ENCODE measurements at regions not wholly inside any gene's neighbourhood (a gene's known extent, or its start where the extent isn't known, plus 50 kb on each side); places are given as distances from the start of the nearest gene placed in this dataset.

GRCh38 chrX:11050013-11050412, 61.1 kb upstream of the HCCS start (continued):
- TF ChIP-seq MAFK (IDR thresholded peaks at IDR 0.05; ENCODE audit: low read depth, low read length) (no peak), KDM1A (IDR thresholded peaks at IDR 0.05; ENCODE audit: borderline replicate concordance, low read length) (no peak)

- H2AK5ac ChIP-seq (ENCODE audit: low read depth, low read length), result no peak overlapping the region
- no peak overlapping the region for H2BK12ac ChIP-seq (ENCODE audit: low read depth, low read length)
- H4K5ac ChIP-seq (ENCODE audit: insufficient read length, low read depth, low read length), result no peak overlapping the region
- no peak overlapping the region for H4K91ac ChIP-seq (replicated peaks; ENCODE audit: insufficient read length, low read length)
- no peak overlapping the region for H3K14ac ChIP-seq (ENCODE audit: insufficient read length)
- H3K23ac ChIP-seq (ENCODE audit: insufficient read length), result no peak overlapping the region
- H4K20me1 ChIP-seq (replicated peaks in 1 of 2; ENCODE audit: control insufficient read depth in 1 of 2, insufficient read depth in 2 of 2, low read length in 2 of 2), result no peaks in the 10 kb centered on the region
- no peaks in the 10 kb centered on the region for H3K79me1 ChIP-seq (ENCODE audit: low read depth, low read length)
- no peaks in the 10 kb centered on the region for H3K27me3 ChIP-seq (replicated peaks in 1 of 4; ENCODE audit: control insufficient read depth in 3 of 4, extremely low read depth in 1 of 4, insufficient read depth in 3 of 4, low read length in 3 of 4)
- no peaks in the 10 kb centered on the region for H3K9me3 ChIP-seq (ENCODE audit: insufficient read depth in 2 of 2, low read depth in 1 of 2, low read length in 1 of 2)
- H3K56ac ChIP-seq (replicated peaks; ENCODE audit: insufficient read length, low read depth, low read length), result no peak overlapping the region
- H3K23me2 ChIP-seq (ENCODE audit: low read depth, low read length), result no peaks in the 10 kb centered on the region
- H3K4ac ChIP-seq (replicated peaks; ENCODE audit: insufficient read length, low read depth, low read length), result no peak overlapping the region
- H2BK5ac ChIP-seq (ENCODE audit: low read depth, low read length), result no peak overlapping the region
- no peak overlapping the region for H3K9ac ChIP-seq (replicated peaks in 1 of 4; ENCODE audit: extremely low read depth in 1 of 4, low read depth in 3 of 4, low read length in 3 of 4)
- no peak overlapping the region for H2BK15ac ChIP-seq (ENCODE audit: low read length)
- H2AFZ ChIP-seq (ENCODE audit: low read length), result no peak overlapping the region
- POLR2A ChIA-PET (ENCODE audit: partially characterized antibody), result no interaction called here
- no peak overlapping the region for H2BK20ac ChIP-seq (ENCODE audit: low read length)
- no peak overlapping the region for H3K4me3 ChIP-seq (ENCODE audit: extremely low read depth in 1 of 4, insufficient read depth in 2 of 4, low read depth in 3 of 4, low read length in 4 of 4)
- DNase-seq (ENCODE audit: low read depth in 1 of 2, low spot score in 2 of 2), result no peak
- H4K8ac ChIP-seq (ENCODE audit: extremely low read depth, insufficient read depth, low read length), result no peak overlapping the region
- H3K27ac ChIP-seq (ENCODE audit: low read depth, low read length), result no peak overlapping the region
- H2BK120ac ChIP-seq (replicated peaks; ENCODE audit: low read depth, low read length), result no peak overlapping the region
- H3K4me2 ChIP-seq (ENCODE audit: insufficient read depth in 1 of 2, low read depth in 2 of 2, low read length in 2 of 2), result no peak overlapping the region
- no peaks in the 10 kb centered on the region for H3K36me3 ChIP-seq (ENCODE audit: control insufficient read depth in 2 of 4, insufficient read depth in 4 of 4, low read length in 3 of 4)
- H3K4me1 ChIP-seq (replicated peaks in 1 of 4; ENCODE audit: control insufficient read depth in 3 of 4, insufficient read depth in 4 of 4, low read length in 3 of 4), result no peaks in the 10 kb centered on the region
- no peak for FAIRE-seq
- CTCF ChIA-PET (ENCODE audit: partially characterized antibody), result no interaction called here
- H3K18ac ChIP-seq (ENCODE audit: extremely low read depth, low read length), result no peak overlapping the region
- no peaks in the 10 kb centered on the region for H3K79me2 ChIP-seq (ENCODE audit: control insufficient read depth in 1 of 2, insufficient read depth in 2 of 2, low read length in 2 of 2)
- no peak for TF ChIP-seq SAP30 (IDR thresholded peaks at IDR 0.05; ENCODE audit: insufficient read depth, insufficient replicate concordance, low read length)
- TF ChIP-seq JUN (IDR thresholded peaks at IDR 0.05; ENCODE audit: low read depth, low read length), result no peak
- TF ChIP-seq ATF3 (IDR thresholded peaks at IDR 0.05; ENCODE audit: insufficient read depth, low read depth, low read length), result no peak
- no peak for TF ChIP-seq RBBP5 (IDR thresholded peaks at IDR 0.05; ENCODE audit: borderline replicate concordance, low read depth, low read length)
- TF ChIP-seq USF2 (IDR thresholded peaks at IDR 0.05; ENCODE audit: low read length), result no peak
- TF ChIP-seq CHD2 (IDR thresholded peaks at IDR 0.05; ENCODE audit: low read length), result no peak
- no peak for TF ChIP-seq BRCA1 (IDR thresholded peaks at IDR 0.05; ENCODE audit: low read depth, low read length)
- no peak for TF ChIP-seq CHD1 (IDR thresholded peaks at IDR 0.05; ENCODE audit: low read depth, low read length)
- no peak for TF ChIP-seq TBP (IDR thresholded peaks at IDR 0.05; ENCODE audit: low read depth, low read length)
- TF ChIP-seq SIRT6 (IDR thresholded peaks at IDR 0.05; ENCODE audit: low read length), result no peak
- TF ChIP-seq NRF1 (IDR thresholded peaks at IDR 0.05; ENCODE audit: low read depth, low read length), result no peak
- no peak for TF ChIP-seq SP1 (IDR thresholded peaks at IDR 0.05; ENCODE audit: low read depth, low read length)
Measured at GRCh38 chrX:11053351-11053750, 57.8 kb upstream of the HCCS start.
